ENCODE measurements at regions not wholly inside any gene's neighbourhood (a gene's known extent, or its start where the extent isn't known, plus 50 kb on each side); places are given as distances from the start of the nearest gene placed in this dataset.

DNA sequence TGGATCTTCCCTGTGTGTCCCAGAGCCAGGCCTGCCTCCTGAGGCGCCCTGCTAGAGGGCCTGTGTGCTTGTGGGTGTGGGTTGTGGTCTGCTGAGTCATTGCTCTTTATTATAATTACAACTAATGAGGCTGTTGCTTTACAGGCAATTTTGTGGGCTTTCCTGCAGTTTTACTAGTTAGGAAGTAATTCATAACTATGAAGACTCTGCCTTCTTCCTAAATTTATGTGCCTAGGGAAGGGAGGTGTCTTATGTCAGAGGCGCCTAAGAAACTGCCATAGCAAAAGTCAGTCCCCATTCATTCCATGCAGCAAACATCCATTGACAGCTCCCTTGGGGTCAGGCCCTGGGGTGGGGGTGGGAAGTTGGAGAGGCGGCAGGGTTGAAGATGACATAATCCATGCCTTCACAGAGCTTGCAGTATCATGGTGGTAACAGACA, 359.2 kb downstream of the IDS start:
- H3K4me3 ChIP-seq, result no peak overlapping the region
- no peaks in the 10 kb centered on the region for H3K4me1 ChIP-seq
- 35 to 78% methylated on average over 1 to 3 of the region's 3 CpGs for WGBS, 2 donors
- H3K9me3 ChIP-seq, result no peaks in the 10 kb centered on the region
- no peak for ATAC-seq
- no peak for TF ChIP-seq POLR2A (IDR thresholded peaks at IDR 0.05)
- TF ChIP-seq, protein P1, sequence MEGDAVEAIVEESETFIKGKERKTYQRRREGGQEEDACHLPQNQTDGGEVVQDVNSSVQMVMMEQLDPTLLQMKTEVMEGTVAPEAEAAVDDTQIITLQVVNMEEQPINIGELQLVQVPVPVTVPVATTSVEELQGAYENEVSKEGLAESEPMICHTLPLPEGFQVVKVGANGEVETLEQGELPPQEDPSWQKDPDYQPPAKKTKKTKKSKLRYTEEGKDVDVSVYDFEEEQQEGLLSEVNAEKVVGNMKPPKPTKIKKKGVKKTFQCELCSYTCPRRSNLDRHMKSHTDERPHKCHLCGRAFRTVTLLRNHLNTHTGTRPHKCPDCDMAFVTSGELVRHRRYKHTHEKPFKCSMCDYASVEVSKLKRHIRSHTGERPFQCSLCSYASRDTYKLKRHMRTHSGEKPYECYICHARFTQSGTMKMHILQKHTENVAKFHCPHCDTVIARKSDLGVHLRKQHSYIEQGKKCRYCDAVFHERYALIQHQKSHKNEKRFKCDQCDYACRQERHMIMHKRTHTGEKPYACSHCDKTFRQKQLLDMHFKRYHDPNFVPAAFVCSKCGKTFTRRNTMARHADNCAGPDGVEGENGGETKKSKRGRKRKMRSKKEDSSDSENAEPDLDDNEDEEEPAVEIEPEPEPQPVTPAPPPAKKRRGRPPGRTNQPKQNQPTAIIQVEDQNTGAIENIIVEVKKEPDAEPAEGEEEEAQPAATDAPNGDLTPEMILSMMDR (IDR thresholded peaks at IDR 0.05), result no peak
- intact Hi-C loops (cut with DNase I), result no loop called here
- no peak overlapping the region for H3K27ac ChIP-seq
- H3K36me3 ChIP-seq (replicated peaks in 1 of 2; ENCODE audit: insufficient read depth in 1 of 2, low read depth in 2 of 2), result no peaks in the 10 kb centered on the region
- no peak for DNase-seq
- H3K27me3 ChIP-seq, result no peaks in the 10 kb centered on the region

DNA sequence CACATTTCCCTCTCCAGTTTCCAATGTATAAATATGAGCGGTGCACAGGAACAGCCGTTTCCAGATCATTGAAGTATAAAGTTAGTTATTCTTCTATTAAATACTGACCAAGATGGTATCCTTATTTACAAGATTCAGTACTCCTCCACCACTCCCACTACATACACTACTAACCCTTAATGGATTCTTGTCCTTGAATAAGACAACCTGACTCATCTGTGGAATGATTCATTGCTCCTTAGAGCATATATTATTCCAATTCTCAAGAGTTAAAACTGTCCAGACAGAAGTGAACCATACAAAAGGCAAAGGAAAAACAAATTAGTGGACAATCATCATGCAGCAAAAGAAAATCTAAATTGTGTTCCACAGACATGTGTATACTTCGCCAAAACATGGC, 373.3 kb downstream of the IDS start:
- Histone ChIP-seq H3K27me3 (no peaks in the 10 kb centered on the region), H3K4me1 (no peaks in the 10 kb centered on the region), H3K4me3 (no peak overlapping the region), H3K36me3 (replicated peaks in 1 of 2; ENCODE audit: insufficient read depth in 1 of 2, low read depth in 2 of 2) (no peaks in the 10 kb centered on the region), H3K9me3 (no peaks in the 10 kb centered on the region), H3K27ac (no peak overlapping the region)
- 69 to 76% methylated on average over 3 of the region's 3 CpGs for WGBS, 2 donors
- no peak for DNase-seq
- no peak for ATAC-seq
- intact Hi-C loops (cut with DNase I), result no loop called here
- TF ChIP-seq POLR2A (IDR thresholded peaks at IDR 0.05), result no peak
- TF ChIP-seq, protein P1 (IDR thresholded peaks at IDR 0.05), result no peak

DNA sequence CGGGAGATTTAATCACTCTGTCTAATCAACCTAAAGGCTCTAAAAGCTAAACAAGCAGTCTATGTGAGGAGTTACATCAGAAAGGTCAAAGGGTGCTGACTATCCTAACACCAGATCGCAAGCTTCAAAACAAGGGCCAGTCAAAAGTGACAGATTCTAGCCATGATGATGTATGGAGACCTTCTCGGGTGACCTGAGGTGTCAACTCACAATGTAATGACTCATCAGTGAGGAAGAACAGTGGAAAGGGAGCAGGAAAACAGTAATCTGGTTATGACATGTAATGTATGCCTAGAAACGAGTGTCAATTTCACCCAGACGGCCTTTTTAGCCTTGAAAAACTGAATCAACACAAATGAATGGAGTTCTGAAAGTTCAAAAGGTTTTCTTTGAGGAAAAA, 375.3 kb downstream of the IDS start:
- TF ChIP-seq POLR2A (IDR thresholded peaks at IDR 0.05), result no peak
- TF ChIP-seq, protein P1 (IDR thresholded peaks at IDR 0.05), result no peak
- 16 to 18% methylated on average over 5 of the region's 5 CpGs for WGBS, 2 donors

GRCh38 chrX:149124526-149125108, 380.5 kb downstream of the IDS start:
- intact Hi-C loops (cut with DNase I), result no loop called here
- TF ChIP-seq, protein P1 (IDR thresholded peaks at IDR 0.05), result no peak
- no peak for TF ChIP-seq POLR2A (IDR thresholded peaks at IDR 0.05)
- Histone ChIP-seq H3K4me1 (no peaks in the 10 kb centered on the region), H3K27me3 (no peaks in the 10 kb centered on the region), H3K9me3 (no peaks in the 10 kb centered on the region), H3K4me3 (no peak overlapping the region), H3K27ac (no peak overlapping the region), H3K36me3 (replicated peaks in 1 of 2; ENCODE audit: insufficient read depth in 1 of 2, low read depth in 2 of 2) (no peaks in the 10 kb centered on the region)
- ATAC-seq (no peak), DNase-seq (no peak)
- WGBS, 2 donors, result 65 to 70% methylated on average over 3 of the region's 3 CpGs

More for the DNA sequence above, 375.3 kb downstream of the IDS start:
- Histone ChIP-seq H3K27ac (no peak overlapping the region), H3K4me3 (no peak overlapping the region), H3K36me3 (replicated peaks in 1 of 2; ENCODE audit: insufficient read depth in 1 of 2, low read depth in 2 of 2) (no peaks in the 10 kb centered on the region), H3K27me3 (no peaks in the 10 kb centered on the region), H3K9me3 (no peaks in the 10 kb centered on the region), H3K4me1 (no peaks in the 10 kb centered on the region)
- intact Hi-C loops (cut with DNase I), result no loop called here
- DNase-seq, result no peak
- no peak for ATAC-seq

DNA sequence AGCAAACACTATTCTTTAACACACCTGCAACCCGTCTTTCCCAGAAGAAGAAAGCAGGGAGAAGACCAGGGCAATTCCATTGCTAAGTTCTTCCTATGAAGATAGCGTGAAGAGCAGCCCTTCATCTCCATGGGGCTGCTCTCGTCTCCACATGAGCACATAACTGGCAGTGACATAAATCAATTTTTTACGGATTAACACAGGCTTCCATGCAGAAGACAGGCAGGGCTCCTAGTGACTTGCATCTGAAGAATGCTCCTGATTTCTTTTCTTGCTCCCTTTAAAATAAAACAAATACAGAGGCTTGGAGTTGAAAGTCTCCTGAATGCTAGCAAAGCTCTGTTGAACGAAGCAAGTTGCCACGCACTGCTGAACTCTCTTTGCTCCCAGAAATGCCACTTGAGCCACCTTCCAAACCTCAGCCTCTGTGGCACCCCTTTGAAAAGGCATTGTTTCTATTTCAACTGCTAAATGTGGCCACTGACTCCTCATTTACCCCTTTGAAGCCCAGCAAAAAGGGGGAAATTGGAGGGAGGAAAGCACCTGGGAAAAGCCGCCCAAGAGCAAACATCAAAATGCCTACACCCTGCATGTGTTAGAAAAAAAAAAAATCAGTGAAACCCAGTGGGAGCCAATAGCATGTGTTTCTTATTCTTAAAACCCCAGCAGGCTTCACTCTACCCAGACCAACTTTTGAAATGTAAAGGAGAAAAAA, 383.7 kb downstream of the IDS start:
- Histone ChIP-seq H3K36me3 (replicated peaks in 1 of 2; ENCODE audit: insufficient read depth in 1 of 2, low read depth in 2 of 2) (no peaks in the 10 kb centered on the region), H3K27me3 (no peaks in the 10 kb centered on the region), H3K4me1 (no peaks in the 10 kb centered on the region), H3K27ac (no peak overlapping the region), H3K4me3 (no peak overlapping the region), H3K9me3 (no peaks in the 10 kb centered on the region)
- intact Hi-C loops (cut with DNase I), result no loop called here
- TF ChIP-seq, protein P1 (IDR thresholded peaks at IDR 0.05), result no peak
- no peak for TF ChIP-seq POLR2A (IDR thresholded peaks at IDR 0.05)
- 31 to 32% methylated on average over 7 of the region's 7 CpGs for WGBS, 2 donors
- ATAC-seq, result no peak
- DNase-seq, result no peak
